NB4 (cell line): ENCODE measurements at regions not wholly inside any gene's neighbourhood (a gene's known extent, or its start where the extent isn't known, plus 50 kb on each side); places are given as distances from the start of the nearest gene placed in this dataset.
"Not testable (repeated sequence)": the region's sequence is repeated elsewhere in the genome, so short reads cannot be mapped to it uniquely, and the experiment has no call there.

Experiments used
- DNase-seq: peaks from one replicate; pipeline ENCODE4 v3.0.0; 2010; ENCODE audit warnings: low read depth
- H3K4me3 ChIP-seq: one replicate; pipeline ENCODE4 v1.5.1; 2011; ENCODE audit warnings: mild to moderate bottlenecking, low read depth, low read length, moderate library complexity
- CTCF ChIP-seq: IDR thresholded peaks from one replicate; pipeline ENCODE4 v1.5.1; 2012; ENCODE audit warnings: low read depth, low read length
- MAX ChIP-seq: IDR thresholded peaks from 2 replicates; pipeline ENCODE4 v1.6.1; 2011; ENCODE audit warnings: low read depth, low read length
- MYC ChIP-seq: IDR thresholded peaks from 2 replicates; pipeline ENCODE4 v1.6.1; 2011; ENCODE audit warnings: low read depth, low read length
- POLR2A ChIP-seq: IDR thresholded peaks from 2 replicates; pipeline ENCODE4 v1.6.1; 2011; ENCODE audit warnings: mild to moderate bottlenecking; ENCODE audit not compliant: insufficient read length; ENCODE audit errors: extremely low read depth

GRCh38 chr13:56424246-56424645, 716.5 kb upstream of the PRR20A start:
- TF ChIP-seq POLR2A (no peak), MYC (no peak), MAX (no peak), CTCF (no peak)
- no peak for DNase-seq
- no peak overlapping the region for H3K4me3 ChIP-seq

- TF ChIP-seq POLR2A, result no peak
- no peak for TF ChIP-seq CTCF
- TF ChIP-seq MYC, result no peak
- TF ChIP-seq MAX, result no peak
- H3K4me3 ChIP-seq, result no peak overlapping the region
- no peak for DNase-seq
These were observed 683.1 kb upstream of the PRR20A start for GRCh38 chr13:56457535-56458190.

- TF ChIP-seq MYC (no peak), CTCF (no peak), POLR2A (no peak), MAX (no peak)
- no peak overlapping the region for H3K4me3 ChIP-seq
- DNase-seq, result no peak
These were observed 681.4 kb upstream of the PRR20A start for GRCh38 chr13:56459286-56459685.

GRCh38 chr13:56501750-56502149, 639.0 kb upstream of the PRR20A start:
- no peak for TF ChIP-seq MAX
- no peak for TF ChIP-seq CTCF
- no peak for TF ChIP-seq MYC
- no peak for TF ChIP-seq POLR2A
- DNase-seq, result no peak
- H3K4me3 ChIP-seq, result no peak overlapping the region

- no peak overlapping the region for H3K4me3 ChIP-seq
- TF ChIP-seq POLR2A (no peak), MAX (no peak)
- no peak for DNase-seq
These were observed 629.9 kb upstream of the PRR20A start for GRCh38 chr13:56510836-56511235.

GRCh38 chr13:56512336-56512735, 628.4 kb upstream of the PRR20A start:
- not testable (repeated sequence) for DNase-seq, H3K4me3 ChIP-seq

- no peak overlapping the region for H3K4me3 ChIP-seq
- TF ChIP-seq CTCF (no peak), MAX (no peak), MYC (no peak), POLR2A (no peak)
- DNase-seq, result no peak
These were observed 625.3 kb upstream of the PRR20A start for GRCh38 chr13:56515441-56515840.
